Pancreas (tissue), 10 donors: ENCODE measurements at regions not wholly inside any gene's neighbourhood (a gene's known extent, or its start where the extent isn't known, plus 50 kb on each side); places are given as distances from the start of the nearest gene placed in this dataset.

Source experiments
- ATAC-seq, 4 donors: fragments of 200-7000 bp; cut with Tn5 transposase; one replicate each; pipeline versions ENCODE4 v1.8.0 to v1.9.1; 2020; ENCODE audit warnings: mild to moderate bottlenecking in 4 of 4, moderate library complexity in 4 of 4
- DNase-seq, 6 donors: peaks; one replicate each; pipeline ENCODE4 v3.0.0-alpha.2; 2020
- FAIRE-seq: peaks from 2 replicates; lab custom pipeline; 2012; peaks lifted over from hg19 to GRCh38; lab: Jason Lieb, UNC
- H3K27ac ChIP-seq, 4 donors: fragments of 200-600 bp; sonication (generic); 1 replicate in 3 of 4; 2 replicates in 1 of 4; pipeline versions ENCODE4 v1.5.0 to v1.8.0; 2020
- H3K27me3 ChIP-seq, 4 donors: fragments of 200-600 bp; one replicate each; pipeline ENCODE4 v1.8.0; 2021
- H3K36me3 ChIP-seq, 3 donors: fragments of 200-600 bp; sonication (generic) in 1 of 3; one replicate each; pipeline versions ENCODE4 v1.5.0 to v1.8.0; 2020 to 2021
- H3K4me1 ChIP-seq, 3 donors: fragments of 200-600 bp; one replicate each; pipeline ENCODE4 v1.8.0; 2021
- H3K4me3 ChIP-seq, 4 donors: fragments of 200-600 bp; sonication (generic) in 2 of 4; one replicate each; pipeline versions ENCODE4 v1.5.0 to v1.8.0; 2020 to 2021
- H3K9me3 ChIP-seq, 4 donors: fragments of 200-600 bp; one replicate each; pipeline ENCODE4 v1.8.0; 2021
- WGBS, 2 donors: extraction: QIAGEN DNeasy Blood & Tissue Kit; methylation state at CpG; one replicate each; pipeline ENCODE4 v1.1.7; 2013; 5-methylcytosine and 5-hydroxymethylcytosine counted together
- intact Hi-C, 3 donors: fragments of 100-400 bp; cut with DNase I; formaldehyde crosslinking; loops; one replicate each; pipeline versions ENCODE4 v1.11.1 to v1.14.2; 2022
- TF ChIP-seq, protein P1 (sequence below), 4 donors: fragments of 200-600 bp; sonication (generic) in 3 of 4; IDR thresholded peaks; one replicate each; pipeline versions ENCODE4 v1.5.0 to v1.8.0; 2021; ENCODE audit warnings: antibody characterized with exemption in 4 of 4
- donor health status: healthy with polysubstance abuse.
- donor health status: DM: no; HTN: no; CAD: no; lungs with moderate emphysema.
- donor health status: DM: no; HTN: no; CAD: no.
- donor health status: control.
- donor health status: control.
- donor health status: Bipolar disorder and iron deficiency.
- donor health status: DM: yes; HTN: yes; CAD: no.
- donor health status: DM: no; HTN: no; CAD: no.
- donor health status: DM: no; HTN: no; CAD: no.
- donor health status: DM: yes; HTN: yes; CAD: no.

- H3K9me3 ChIP-seq, result no peaks in the 10 kb centered on the region
- DNase-seq (no peak), FAIRE-seq (no peak), ATAC-seq (no peak)
- 89 to 94% methylated on average over 1 of the region's 1 CpG for WGBS, 2 donors
- TF ChIP-seq, protein P1, sequence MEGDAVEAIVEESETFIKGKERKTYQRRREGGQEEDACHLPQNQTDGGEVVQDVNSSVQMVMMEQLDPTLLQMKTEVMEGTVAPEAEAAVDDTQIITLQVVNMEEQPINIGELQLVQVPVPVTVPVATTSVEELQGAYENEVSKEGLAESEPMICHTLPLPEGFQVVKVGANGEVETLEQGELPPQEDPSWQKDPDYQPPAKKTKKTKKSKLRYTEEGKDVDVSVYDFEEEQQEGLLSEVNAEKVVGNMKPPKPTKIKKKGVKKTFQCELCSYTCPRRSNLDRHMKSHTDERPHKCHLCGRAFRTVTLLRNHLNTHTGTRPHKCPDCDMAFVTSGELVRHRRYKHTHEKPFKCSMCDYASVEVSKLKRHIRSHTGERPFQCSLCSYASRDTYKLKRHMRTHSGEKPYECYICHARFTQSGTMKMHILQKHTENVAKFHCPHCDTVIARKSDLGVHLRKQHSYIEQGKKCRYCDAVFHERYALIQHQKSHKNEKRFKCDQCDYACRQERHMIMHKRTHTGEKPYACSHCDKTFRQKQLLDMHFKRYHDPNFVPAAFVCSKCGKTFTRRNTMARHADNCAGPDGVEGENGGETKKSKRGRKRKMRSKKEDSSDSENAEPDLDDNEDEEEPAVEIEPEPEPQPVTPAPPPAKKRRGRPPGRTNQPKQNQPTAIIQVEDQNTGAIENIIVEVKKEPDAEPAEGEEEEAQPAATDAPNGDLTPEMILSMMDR (IDR thresholded peaks at IDR 0.05), result no peak
- intact Hi-C loops, result loop anchor here in 1 of 3 donors (5.0 kb wide), 1 partner anchor 144 kb away; no protein-coding TSS in a partner anchor
- no peaks in the 10 kb centered on the region for H3K4me1 ChIP-seq
- H3K36me3 ChIP-seq, result no peaks in the 10 kb centered on the region
- H3K4me3 ChIP-seq, result no peak overlapping the region
- H3K27me3 ChIP-seq, result peaks cover 0 to 4% (median 0%) of the 10 kb centered on the region in 4 donors
- H3K27ac ChIP-seq, result no peak overlapping the region
These were observed 68.0 kb upstream of the BOC start for GRCh38 chr3:113143353-113143752.

- intact Hi-C loops, result no loop called here
- no peak for DNase-seq
- H3K4me1 ChIP-seq, result peaks cover 0 to 3% (median 0%) of the 10 kb centered on the region in 3 donors
- no peaks in the 10 kb centered on the region for H3K36me3 ChIP-seq
- no peak overlapping the region for H3K4me3 ChIP-seq
- WGBS, 2 donors, result 81 to 85% methylated on average over 9 of the region's 9 CpGs
- H3K9me3 ChIP-seq, result no peaks in the 10 kb centered on the region
- H3K27ac ChIP-seq, result peak overlapping the region in 1 of 4 donors; percentile 38
- H3K27me3 ChIP-seq, result peaks cover 0 to 4% (median 0%) of the 10 kb centered on the region in 4 donors
- peak in 1 of 4 donors; percentile 31 for ATAC-seq
- no peak for FAIRE-seq
- TF ChIP-seq, protein P1 (IDR thresholded peaks at IDR 0.05), result no peak
These were observed 63.6 kb upstream of the BOC start for GRCh38 chr3:113147681-113148261.

GRCh38 chr3:113148284-113148683 lies 63.1 kb upstream of the BOC start:
- no peak overlapping the region for H3K4me3 ChIP-seq
- H3K36me3 ChIP-seq, result no peaks in the 10 kb centered on the region
- H3K27ac ChIP-seq, result peak overlapping the region in 1 of 4 donors; percentile 38
- H3K27me3 ChIP-seq, result peaks cover 0 to 4% (median 0%) of the 10 kb centered on the region in 4 donors
- FAIRE-seq, result no peak
- intact Hi-C loops, result no loop called here
- no peak for DNase-seq
- H3K4me1 ChIP-seq, result peaks cover 0 to 3% (median 0%) of the 10 kb centered on the region in 3 donors
- TF ChIP-seq, protein P1 (IDR thresholded peaks at IDR 0.05), result no peak
- 23 to 35% methylated on average over 4 of the region's 4 CpGs for WGBS, 2 donors
- ATAC-seq, result peak in 3 of 4 donors; percentile 44 to 60 (median 57)
- H3K9me3 ChIP-seq, result no peaks in the 10 kb centered on the region

DNA sequence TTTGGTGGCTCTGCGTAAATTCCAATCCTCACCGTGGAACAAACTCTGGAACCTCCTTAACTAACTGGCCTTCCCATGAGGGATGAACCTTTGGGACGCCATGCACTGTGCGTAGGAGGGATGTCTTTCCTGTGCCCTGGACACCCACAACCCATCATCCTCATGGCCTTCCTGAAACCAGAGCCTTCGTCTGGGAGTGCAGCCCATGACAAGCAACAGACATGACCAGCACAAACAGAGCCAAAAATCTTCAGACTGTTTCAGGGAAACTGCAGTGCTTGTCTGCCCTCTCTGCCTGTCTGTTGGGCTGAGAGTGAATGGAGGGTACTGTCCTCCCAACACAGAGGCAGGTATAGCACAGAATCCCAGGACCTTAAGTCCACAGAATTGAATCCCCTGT lies 61.1 kb upstream of the BOC start:
- peak in 1 of 4 donors; percentile 11 for ATAC-seq
- intact Hi-C loops, result no loop called here
- Histone ChIP-seq H3K27ac (no peak overlapping the region), H3K9me3 (no peaks in the 10 kb centered on the region), H3K4me3 (no peak overlapping the region), H3K27me3 (no peaks in the 10 kb centered on the region), H3K36me3 (no peaks in the 10 kb centered on the region), H3K4me1 (peaks cover 0 to 3% (median 0%) of the 10 kb centered on the region in 3 donors)
- TF ChIP-seq, protein P1 (IDR thresholded peaks at IDR 0.05), result no peak
- 90 to 93% methylated on average over 5 of the region's 5 CpGs for WGBS, 2 donors
- FAIRE-seq, result no peak
- DNase-seq, result no peak

DNA sequence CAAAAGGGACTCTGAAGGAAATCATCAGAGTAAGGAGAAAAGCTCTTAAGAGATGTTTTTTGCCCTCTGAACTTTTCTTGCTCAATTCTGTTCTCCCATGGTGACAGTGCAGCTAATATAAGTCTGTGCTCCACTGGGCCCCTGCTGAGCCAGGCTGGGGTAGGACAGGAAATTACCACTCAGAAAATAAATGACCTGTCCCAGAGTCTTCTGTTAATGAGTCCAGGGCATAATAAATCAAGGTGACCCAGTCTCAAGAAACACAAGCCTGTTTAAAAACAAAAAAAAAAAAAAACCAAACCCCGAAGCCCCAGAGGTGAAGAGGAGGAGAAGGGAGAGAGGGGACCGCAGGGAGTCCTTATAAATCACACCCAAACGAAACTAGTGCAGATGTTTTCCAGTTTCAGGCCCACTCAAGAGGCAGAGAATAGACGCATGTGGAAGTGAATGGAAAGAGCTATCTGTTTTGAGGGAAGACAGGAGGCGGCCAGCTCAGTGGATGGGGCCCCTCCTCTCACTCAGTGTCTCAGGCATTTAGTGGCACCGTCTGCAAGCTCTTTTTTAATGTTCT lies 59.8 kb upstream of the BOC start:
- peak overlapping the region in 3 of 4 donors; percentile 24 to 62 (median 36) for H3K27ac ChIP-seq
- 45 to 48% methylated on average over 6 of the region's 6 CpGs for WGBS, 2 donors
- H3K36me3 ChIP-seq, result no peaks in the 10 kb centered on the region
- no peak for FAIRE-seq
- DNase-seq, result no peak
- TF ChIP-seq, protein P1 (IDR thresholded peaks at IDR 0.05), result no peak
- H3K4me3 ChIP-seq, result no peak overlapping the region
- ATAC-seq, result peak; percentile 58 to 79 (median 72)
- intact Hi-C loops, result no loop called here
- H3K27me3 ChIP-seq, result no peaks in the 10 kb centered on the region
- no peaks in the 10 kb centered on the region for H3K9me3 ChIP-seq
- peaks cover 0 to 3% (median 0%) of the 10 kb centered on the region in 3 donors for H3K4me1 ChIP-seq
